BLaER1 treated with 17β-estradiol and CSF1 and Interleukin-3, amounts not matched to agents 10 nM and 100 nM (cell line): ENCODE measurements at regions not wholly inside any gene's neighbourhood (a gene's known extent, or its start where the extent isn't known, plus 50 kb on each side); places are given as distances from the start of the nearest gene placed in this dataset.

ENCODE experiments used
- H3K27ac ChIP-seq, 11 experiments: shearing (Covaris generic); formaldehyde crosslinking; 2 replicates each; pipeline ENCODE4 v1.8.1; 2022
- H3K27me3 ChIP-seq, 11 experiments: shearing (Covaris generic); formaldehyde crosslinking; 2 replicates each; pipeline ENCODE4 v1.8.1; 2022
- H3K36me3 ChIP-seq, 11 experiments: shearing (Covaris generic); formaldehyde crosslinking; 2 replicates each; pipeline ENCODE4 v1.8.1; 2022
- H3K4me1 ChIP-seq, 10 experiments: shearing (Covaris generic); formaldehyde crosslinking; 2 replicates each; pipeline ENCODE4 v1.8.1; 2022
- H3K4me2 ChIP-seq, 11 experiments: shearing (Covaris generic); formaldehyde crosslinking; 2 replicates each; pipeline ENCODE4 v1.8.1; 2022
- H3K4me3 ChIP-seq, 10 experiments: shearing (Covaris generic); formaldehyde crosslinking; 2 replicates each; pipeline ENCODE4 v1.8.1; 2022
- H3K9ac ChIP-seq, 11 experiments: shearing (Covaris generic); formaldehyde crosslinking; 2 replicates each; pipeline ENCODE4 v1.8.1; 2022
- H3K9me3 ChIP-seq, 11 experiments: shearing (Covaris generic); formaldehyde crosslinking; replicated peaks in 1 of 11; 2 replicates each; pipeline ENCODE4 v1.8.1; 2022
- H4K20me1 ChIP-seq, 11 experiments: shearing (Covaris generic); formaldehyde crosslinking; 2 replicates each; pipeline ENCODE4 v1.8.1; 2022
- Cebpa-rat ChIP-seq, 11 experiments: shearing (Covaris generic); IDR thresholded peaks; 2 replicates each; pipeline ENCODE4 v1.8.1; 2022

GRCh38 chr7:125561006-125561405, 631.4 kb upstream of the POT1 start:
- H4K20me1 ChIP-seq: no peaks in the 10 kb centered on the region
- peaks cover 0 to 37% (median 15%) of the 10 kb centered on the region in 10 experiments; a peak in 11 of 20 replicates for H3K4me1 ChIP-seq
- peak overlapping the region in 3 of 10 experiments; percentile 27 to 43 (median 35); a peak in 3 of 20 replicates for H3K4me3 ChIP-seq
- TF ChIP-seq Cebpa-rat (IDR thresholded peaks at IDR 0.05): no peak
- H3K36me3 ChIP-seq: no peaks in the 10 kb centered on the region
- H3K27me3 ChIP-seq: no peaks in the 10 kb centered on the region
- peak overlapping the region in 7 of 11 experiments; percentile 28 to 71 (median 56); a peak in 12 of 22 replicates for H3K27ac ChIP-seq
- H3K9me3 ChIP-seq: peaks cover 0 to 4% (median 0%) of the 10 kb centered on the region in 11 experiments; a peak in 1 of 22 replicates
- H3K4me2 ChIP-seq: peak overlapping the region; percentile 10 to 79 (median 51); a peak in 18 of 22 replicates
- H3K9ac ChIP-seq: peak overlapping the region in 3 of 11 experiments; percentile 19 to 63 (median 54); a peak in 4 of 22 replicates

- Histone ChIP-seq H3K27ac (peak overlapping the region in 1 of 11 experiments; percentile 19; a peak in 2 of 22 replicates), H3K9ac (no peak overlapping the region), H3K27me3 (no peaks in the 10 kb centered on the region), H3K36me3 (no peaks in the 10 kb centered on the region), H3K4me1 (peaks cover 0 to 37% (median 15%) of the 10 kb centered on the region in 10 experiments; a peak in 11 of 20 replicates), H3K9me3 (peaks cover 0 to 4% (median 0%) of the 10 kb centered on the region in 11 experiments; a peak in 1 of 22 replicates), H3K4me2 (peak overlapping the region in 5 of 11 experiments; percentile 7 to 74 (median 36); a peak in 9 of 22 replicates), H4K20me1 (no peaks in the 10 kb centered on the region), H3K4me3 (no peak overlapping the region)
- no peak for TF ChIP-seq Cebpa-rat (IDR thresholded peaks at IDR 0.05)
Measured at GRCh38 chr7:125559921-125560320, 630.3 kb upstream of the POT1 start.

GRCh38 chr7:125555916-125556315, 626.3 kb upstream of the POT1 start:
- no peaks in the 10 kb centered on the region for H3K27me3 ChIP-seq
- no peak for TF ChIP-seq Cebpa-rat (IDR thresholded peaks at IDR 0.05)
- no peaks in the 10 kb centered on the region for H3K9me3 ChIP-seq
- no peaks in the 10 kb centered on the region for H4K20me1 ChIP-seq
- H3K9ac ChIP-seq: no peak overlapping the region
- H3K4me2 ChIP-seq: no peak overlapping the region
- peaks cover 0 to 12% (median 4%) of the 10 kb centered on the region in 10 experiments; a peak in 11 of 20 replicates for H3K4me1 ChIP-seq
- H3K27ac ChIP-seq: no peak overlapping the region
- H3K4me3 ChIP-seq: no peak overlapping the region
- no peaks in the 10 kb centered on the region for H3K36me3 ChIP-seq

DNA sequence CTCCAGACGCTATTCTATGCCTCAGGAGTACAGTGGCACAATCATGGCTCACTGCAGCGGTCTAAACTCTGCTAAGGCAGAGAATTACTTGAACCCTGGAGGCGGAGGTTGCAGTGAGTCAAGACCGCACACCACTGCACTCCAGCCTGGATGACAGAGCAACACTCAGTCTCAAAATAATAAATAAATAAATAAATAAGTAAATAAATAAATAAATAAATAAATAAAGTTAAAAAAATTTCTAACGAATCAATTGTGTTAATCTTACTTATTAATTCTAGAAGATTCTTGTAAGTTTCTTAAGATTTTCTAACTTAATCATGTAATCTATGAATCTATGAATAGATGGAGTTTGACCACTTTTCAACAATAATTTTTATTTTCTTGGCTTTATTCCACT, 621.4 kb upstream of the POT1 start:
- no peak overlapping the region for H3K4me3 ChIP-seq
- no peak for TF ChIP-seq Cebpa-rat (IDR thresholded peaks at IDR 0.05)
- H3K4me2 ChIP-seq: no peak overlapping the region
- no peak overlapping the region for H3K9ac ChIP-seq
- no peaks in the 10 kb centered on the region for H3K4me1 ChIP-seq
- no peaks in the 10 kb centered on the region for H4K20me1 ChIP-seq
- H3K9me3 ChIP-seq: no peaks in the 10 kb centered on the region
- no peaks in the 10 kb centered on the region for H3K36me3 ChIP-seq
- no peaks in the 10 kb centered on the region for H3K27me3 ChIP-seq
- no peak overlapping the region for H3K27ac ChIP-seq

- Histone ChIP-seq H3K4me3 (no peak overlapping the region), H3K36me3 (no peaks in the 10 kb centered on the region), H3K27me3 (no peaks in the 10 kb centered on the region), H3K9ac (no peak overlapping the region), H4K20me1 (no peaks in the 10 kb centered on the region), H3K27ac (no peak overlapping the region), H3K4me1 (no peaks in the 10 kb centered on the region), H3K9me3 (no peaks in the 10 kb centered on the region), H3K4me2 (no peak overlapping the region)
- TF ChIP-seq Cebpa-rat (IDR thresholded peaks at IDR 0.05): no peak
Measured at GRCh38 chr7:125547505-125547904, 617.9 kb upstream of the POT1 start.

- Histone ChIP-seq H3K27me3 (no peaks in the 10 kb centered on the region), H3K9me3 (no peaks in the 10 kb centered on the region), H3K4me1 (no peaks in the 10 kb centered on the region), H3K36me3 (no peaks in the 10 kb centered on the region), H3K27ac (no peak overlapping the region), H3K4me2 (no peak overlapping the region), H4K20me1 (no peaks in the 10 kb centered on the region), H3K9ac (no peak overlapping the region), H3K4me3 (no peak overlapping the region)
- no peak for TF ChIP-seq Cebpa-rat (IDR thresholded peaks at IDR 0.05)
Measured at GRCh38 chr7:125530553-125530952, 600.9 kb upstream of the POT1 start.

GRCh38 chr7:125529249-125529648, 599.6 kb upstream of the POT1 start:
- no peak overlapping the region for H3K9ac ChIP-seq

GRCh38 chr7:125526958-125527357, 597.3 kb upstream of the POT1 start:
- Histone ChIP-seq H3K9ac (no peak overlapping the region), H3K4me2 (no peak overlapping the region), H4K20me1 (no peaks in the 10 kb centered on the region), H3K27ac (no peak overlapping the region), H3K9me3 (no peaks in the 10 kb centered on the region), H3K27me3 (no peaks in the 10 kb centered on the region), H3K4me1 (no peaks in the 10 kb centered on the region), H3K4me3 (no peak overlapping the region), H3K36me3 (no peaks in the 10 kb centered on the region)
- no peak for TF ChIP-seq Cebpa-rat (IDR thresholded peaks at IDR 0.05)

More at GRCh38 chr7:125529249-125529648, 599.6 kb upstream of the POT1 start:
- Histone ChIP-seq H3K36me3 (no peaks in the 10 kb centered on the region), H3K4me1 (no peaks in the 10 kb centered on the region), H4K20me1 (no peaks in the 10 kb centered on the region), H3K27me3 (no peaks in the 10 kb centered on the region), H3K4me3 (no peak overlapping the region), H3K27ac (no peak overlapping the region), H3K9me3 (no peaks in the 10 kb centered on the region), H3K4me2 (no peak overlapping the region)
- no peak for TF ChIP-seq Cebpa-rat (IDR thresholded peaks at IDR 0.05)

DNA sequence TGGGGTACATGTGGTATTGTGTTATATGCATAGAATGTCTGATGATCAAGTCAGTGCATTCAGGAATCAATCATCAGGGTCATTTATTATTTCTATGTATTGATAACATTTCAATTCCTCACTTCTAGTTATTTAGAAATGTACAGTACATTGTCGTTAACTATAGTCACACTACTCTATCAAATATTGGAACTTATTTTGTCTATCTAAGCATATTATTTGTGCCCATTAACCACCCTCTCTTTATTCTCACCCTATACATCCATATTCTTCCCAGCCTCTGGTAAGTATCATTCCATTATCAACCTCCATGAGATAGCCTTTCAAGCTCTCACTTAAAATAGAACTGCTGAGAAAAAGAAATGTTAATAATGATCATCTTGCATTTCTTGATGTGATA, 596.5 kb upstream of the POT1 start:
- Histone ChIP-seq H4K20me1 (no peaks in the 10 kb centered on the region), H3K4me2 (no peak overlapping the region), H3K27me3 (no peaks in the 10 kb centered on the region), H3K9me3 (no peaks in the 10 kb centered on the region), H3K36me3 (no peaks in the 10 kb centered on the region), H3K27ac (no peak overlapping the region), H3K9ac (no peak overlapping the region), H3K4me3 (no peak overlapping the region), H3K4me1 (no peaks in the 10 kb centered on the region)
- TF ChIP-seq Cebpa-rat (IDR thresholded peaks at IDR 0.05): no peak

DNA sequence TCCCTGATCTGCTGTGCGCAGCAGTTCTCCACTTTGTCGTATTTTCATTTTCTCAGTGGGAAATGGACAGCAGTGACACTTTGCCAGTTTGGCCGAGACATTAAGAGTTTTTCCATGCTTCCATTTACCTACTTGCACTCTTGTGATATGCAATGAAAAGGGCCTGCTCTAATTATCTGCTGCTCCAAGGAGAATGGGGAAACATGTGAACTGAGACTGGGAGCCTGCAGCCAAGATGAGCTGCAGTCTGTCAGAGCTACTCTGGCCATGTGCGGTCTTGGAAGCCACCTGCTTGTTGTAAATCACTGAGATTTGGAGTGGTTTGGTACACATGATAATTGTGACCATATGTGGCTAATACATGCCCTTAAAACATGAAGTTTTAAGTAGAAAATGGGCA, 586.6 kb upstream of the POT1 start:
- no peak for TF ChIP-seq Cebpa-rat (IDR thresholded peaks at IDR 0.05)
- Histone ChIP-seq H3K4me1 (no peaks in the 10 kb centered on the region), H3K27ac (no peak overlapping the region)

More for the DNA sequence above, 586.6 kb upstream of the POT1 start:
- Histone ChIP-seq H3K4me2 (no peak overlapping the region), H3K27me3 (no peaks in the 10 kb centered on the region), H3K9ac (no peak overlapping the region), H4K20me1 (no peaks in the 10 kb centered on the region), H3K4me3 (no peak overlapping the region), H3K9me3 (no peaks in the 10 kb centered on the region), H3K36me3 (no peaks in the 10 kb centered on the region)
